HG03442 (cell line): ENCODE measurements at regions not wholly inside any gene's neighbourhood (a gene's known extent, or its start where the extent isn't known, plus 50 kb on each side); places are given as distances from the start of the nearest gene placed in this dataset.
"Not testable (repeated sequence)": the region's sequence is repeated elsewhere in the genome, so short reads cannot be mapped to it uniquely, and the experiment has no call there.

Experiments
- ATAC-seq: cut with Tn5 transposase; IDR thresholded peaks from one replicate; pipeline ENCODE4 v1.9.1; 2021; ENCODE audit warnings: mild to moderate bottlenecking, moderate library complexity; ENCODE audit not compliant: unreplicated experiment

DNA sequence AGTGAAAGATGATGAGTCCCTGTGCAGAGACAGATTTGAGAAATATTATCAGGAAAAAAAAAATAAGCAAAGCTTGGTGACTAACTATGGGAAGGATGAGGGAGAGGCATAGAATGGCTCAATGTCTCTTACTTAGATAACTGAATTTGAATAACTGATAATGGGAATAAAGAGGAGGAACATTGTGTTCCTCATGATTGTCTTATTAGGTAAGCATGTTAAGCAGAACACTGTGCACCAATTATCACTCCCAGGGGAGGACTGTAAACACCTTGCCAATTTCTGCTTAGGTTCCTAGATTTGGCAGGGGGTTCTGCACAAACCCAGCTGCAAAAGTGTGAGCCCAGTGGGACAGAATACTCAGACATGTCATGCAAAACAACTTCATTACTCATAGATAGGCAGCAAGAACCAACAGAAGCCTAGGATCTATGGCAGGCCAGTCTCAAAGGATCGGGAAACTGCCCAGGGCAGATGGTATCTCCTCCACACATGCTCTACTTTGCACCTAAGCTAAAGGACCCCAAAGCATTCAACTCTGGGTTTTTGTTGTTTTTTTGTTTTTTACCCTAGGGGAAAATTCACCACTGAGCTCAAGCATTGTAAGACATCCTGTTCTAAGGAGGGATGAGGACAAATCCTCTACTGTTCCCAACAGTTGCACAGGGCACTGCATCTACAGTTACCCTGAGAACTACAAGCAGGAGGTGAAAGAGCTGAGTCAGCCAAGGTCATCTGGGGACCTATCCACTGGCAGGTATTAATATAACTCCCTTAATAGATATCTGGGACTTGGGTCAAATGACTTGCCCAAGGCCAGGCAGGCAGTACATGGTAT, 907.0 kb downstream of the RAPGEF2 start:
- no peak for ATAC-seq

DNA sequence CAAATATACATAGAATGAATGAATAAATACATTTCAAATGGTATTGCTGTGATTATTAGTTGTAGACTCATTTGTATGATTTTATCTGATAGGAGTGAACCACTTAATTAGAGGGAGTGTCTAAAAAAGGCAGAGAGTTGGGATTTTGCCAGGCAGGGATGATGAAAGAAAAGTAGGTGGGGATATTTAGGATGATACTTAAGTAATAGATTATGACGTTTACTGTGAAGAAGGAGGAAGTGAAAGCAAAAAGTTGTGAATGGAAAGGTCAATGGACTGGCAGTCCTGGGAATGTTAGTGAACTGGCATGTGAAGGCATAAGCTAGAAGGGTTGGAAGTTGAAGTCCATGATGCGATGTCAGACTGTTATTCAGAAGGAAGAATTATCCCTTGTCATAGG, 917.1 kb downstream of the RAPGEF2 start:
- ATAC-seq = no peak

- ATAC-seq = no peak
Observed at GRCh38 chr4:160020804-160021203, 917.9 kb downstream of the RAPGEF2 start.

DNA sequence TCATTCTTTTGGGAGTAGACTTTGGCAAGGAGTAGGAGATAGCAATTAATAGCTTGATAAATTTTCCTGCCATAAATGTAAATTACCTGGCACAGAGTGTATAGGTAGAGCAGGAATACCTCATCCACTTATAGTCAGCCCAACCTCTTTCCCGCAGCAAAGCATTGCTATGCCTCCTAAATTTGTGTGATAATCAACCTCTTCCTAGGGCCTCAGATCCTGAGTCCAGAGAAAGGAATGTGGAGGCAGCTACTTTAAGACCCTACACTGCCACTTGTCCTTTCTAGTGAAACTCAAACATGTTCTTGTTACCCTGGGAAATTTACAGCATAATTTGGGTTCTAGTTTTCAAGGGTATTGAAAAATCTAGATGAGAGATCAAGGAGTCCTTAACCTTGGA, 919.0 kb downstream of the RAPGEF2 start:
- no peak for ATAC-seq

GRCh38 chr4:160026721-160027120, 923.8 kb downstream of the RAPGEF2 start:
- ATAC-seq = no peak

GRCh38 chr4:160034501-160034900, 931.6 kb downstream of the RAPGEF2 start:
- no peak for ATAC-seq

GRCh38 chr4:160038615-160039014, 935.7 kb downstream of the RAPGEF2 start:
- ATAC-seq = no peak

GRCh38 chr4:160044693-160045092, 941.8 kb downstream of the RAPGEF2 start:
- no peak for ATAC-seq

DNA sequence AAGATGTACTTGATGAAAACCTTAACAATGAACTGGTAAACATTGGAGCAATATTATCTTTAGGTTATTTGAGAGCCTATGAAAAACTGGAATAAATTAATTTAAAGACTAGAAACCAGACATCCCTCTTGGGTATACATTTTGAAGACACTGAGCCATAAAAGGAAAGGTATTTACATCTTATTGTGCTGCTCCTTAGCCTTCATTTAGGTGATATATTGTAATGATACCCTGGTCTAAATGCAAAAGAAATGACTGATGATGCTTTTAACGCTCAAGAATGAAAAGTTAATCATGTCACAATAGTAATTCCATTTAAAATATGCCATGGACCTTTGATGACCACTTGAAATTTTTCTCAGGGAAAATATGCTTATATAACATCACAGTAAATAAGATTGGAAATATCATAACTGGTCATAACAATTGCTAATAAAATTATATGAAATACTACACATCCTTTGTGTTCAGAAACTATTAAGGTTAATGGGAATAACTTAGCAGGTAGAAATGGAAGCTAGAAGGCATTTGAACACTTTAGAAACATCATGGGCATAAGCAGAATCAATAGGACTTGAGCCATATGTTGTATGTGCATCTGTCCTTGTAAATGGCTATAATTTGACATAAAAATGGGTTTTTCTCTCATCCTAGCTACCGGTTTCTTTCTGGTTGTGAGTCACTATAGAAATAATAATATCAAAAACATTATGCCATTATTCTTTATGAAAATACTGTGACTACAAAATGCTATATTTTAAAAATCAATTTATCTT, 979.7 kb downstream of the RAPGEF2 start:
- no peak for ATAC-seq

DNA sequence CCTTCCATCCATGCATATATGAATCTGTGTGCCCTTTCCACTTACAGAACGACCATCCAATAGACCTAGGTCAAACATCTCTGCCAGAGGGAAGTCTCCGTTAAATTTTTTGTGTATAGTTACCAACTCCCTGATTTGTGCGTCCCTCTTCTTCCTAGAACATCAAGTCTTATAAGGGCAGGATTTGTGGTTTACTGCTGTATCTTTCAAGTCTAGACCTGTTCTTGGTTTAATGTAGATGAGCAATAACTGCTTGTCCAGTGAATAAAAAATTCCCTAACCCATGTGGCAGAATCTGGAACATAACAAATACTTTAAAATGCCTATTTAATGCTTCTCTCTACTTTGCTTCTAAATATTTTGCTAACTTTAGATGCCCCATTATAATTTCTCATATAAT, 988.8 kb downstream of the RAPGEF2 start:
- ATAC-seq = no peak

- ATAC-seq = no peak
Observed at GRCh38 chr4:160100316-160100715, 997.4 kb downstream of the RAPGEF2 start.

- no peak for ATAC-seq
Observed at GRCh38 chr4:160110891-160111290, 1008.0 kb downstream of the RAPGEF2 start.

DNA sequence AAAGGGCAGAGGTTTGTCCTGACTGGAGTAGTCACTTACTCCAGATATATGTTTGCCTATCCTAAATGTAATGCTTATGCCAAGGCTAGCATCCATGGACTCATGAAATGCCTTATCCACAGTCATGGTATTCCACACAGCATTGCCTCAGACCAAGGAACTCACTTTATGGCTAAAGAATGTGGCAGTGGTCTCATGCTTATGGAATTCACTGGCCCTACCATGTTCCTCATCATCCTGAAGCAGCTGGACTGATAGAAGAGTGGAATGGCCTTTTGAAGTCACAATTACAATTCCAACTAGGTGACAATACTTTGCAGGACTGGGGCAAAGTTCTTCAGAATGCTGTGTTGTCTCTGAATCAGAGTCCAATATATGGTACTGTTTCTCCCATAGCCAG, 1014.8 kb downstream of the RAPGEF2 start:
- no peak for ATAC-seq

DNA sequence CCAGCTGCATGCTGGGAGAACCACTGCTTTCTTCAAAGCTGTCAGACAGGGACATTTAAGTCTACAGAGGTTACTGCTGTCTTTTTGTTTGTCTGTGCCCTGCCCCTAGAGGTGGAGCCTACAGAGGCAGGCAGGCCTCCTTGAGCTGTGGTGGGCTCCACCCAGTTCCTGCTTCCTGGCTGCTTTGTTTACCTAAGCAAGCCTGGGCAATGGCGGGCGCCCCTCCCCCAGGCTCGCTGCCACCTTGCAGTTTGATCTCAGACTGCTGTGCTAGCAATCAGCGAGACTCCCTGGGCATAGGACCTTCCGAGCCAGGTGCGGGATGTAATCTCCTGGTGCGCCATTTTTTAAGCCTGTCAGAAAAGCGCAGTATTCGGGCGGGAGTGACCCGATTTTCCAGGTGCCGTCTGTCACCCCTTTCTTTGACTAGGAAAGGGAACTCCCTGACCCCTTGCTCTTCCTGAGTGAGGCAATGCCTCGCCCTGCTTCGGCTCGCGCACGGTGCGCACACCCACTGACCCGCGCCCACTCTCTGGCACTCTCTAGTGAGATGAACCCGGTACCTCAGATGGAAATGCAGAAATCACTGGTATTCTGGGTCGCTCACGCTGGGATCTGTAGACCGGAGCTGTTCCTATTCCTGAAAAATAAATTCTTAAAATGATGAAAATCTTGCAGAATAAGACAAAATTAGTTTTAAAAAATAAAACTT, 1022.9 kb downstream of the RAPGEF2 start:
- not testable (repeated sequence) for ATAC-seq

DNA sequence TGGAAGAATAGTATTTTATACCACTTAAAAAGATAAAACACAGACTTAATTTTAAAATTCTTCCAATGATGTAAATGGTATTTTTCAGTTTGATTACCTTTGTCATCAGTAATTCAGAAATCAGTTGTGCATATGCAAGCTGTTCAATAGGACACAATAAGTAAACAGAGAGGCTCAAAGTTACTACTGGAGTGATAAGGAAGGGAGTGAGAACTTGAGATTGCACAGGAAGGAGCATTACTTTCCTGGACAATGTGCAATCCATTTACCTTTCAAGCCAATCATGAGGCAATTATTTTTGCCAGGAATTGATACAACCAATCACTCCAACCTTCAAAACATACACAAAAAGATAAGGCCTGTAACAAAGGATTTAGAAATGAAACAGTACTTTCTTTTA, 1024.3 kb downstream of the RAPGEF2 start:
- no peak for ATAC-seq

DNA sequence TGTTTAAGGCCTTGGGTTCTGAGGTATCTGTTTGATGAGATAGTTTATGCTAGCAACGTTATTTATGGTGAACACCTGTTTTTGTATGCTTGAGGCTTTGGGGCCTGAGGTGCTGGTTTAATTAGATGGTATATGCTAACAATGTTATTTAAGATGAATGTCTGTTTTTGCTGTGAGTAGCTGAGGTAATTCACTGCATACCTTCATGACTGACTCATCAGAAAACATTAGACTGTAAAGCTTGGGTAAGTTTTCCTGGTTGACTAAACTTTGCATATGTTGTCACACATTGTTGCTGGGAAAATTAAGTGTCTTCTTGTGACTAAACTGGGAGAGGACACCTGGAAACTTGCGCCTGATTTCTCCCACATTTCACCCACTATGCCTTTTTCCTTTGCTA, 1026.6 kb downstream of the RAPGEF2 start:
- ATAC-seq = no peak

- no peak for ATAC-seq
Observed at GRCh38 chr4:160136021-160136420, 1033.1 kb downstream of the RAPGEF2 start.

GRCh38 chr4:160141206-160141605, 1038.3 kb downstream of the RAPGEF2 start:
- no peak for ATAC-seq

GRCh38 chr4:160142579-160142978, 1039.7 kb downstream of the RAPGEF2 start:
- peak; percentile 99 for ATAC-seq

GRCh38 chr4:160143574-160143973, 1040.7 kb downstream of the RAPGEF2 start:
- ATAC-seq = no peak

DNA sequence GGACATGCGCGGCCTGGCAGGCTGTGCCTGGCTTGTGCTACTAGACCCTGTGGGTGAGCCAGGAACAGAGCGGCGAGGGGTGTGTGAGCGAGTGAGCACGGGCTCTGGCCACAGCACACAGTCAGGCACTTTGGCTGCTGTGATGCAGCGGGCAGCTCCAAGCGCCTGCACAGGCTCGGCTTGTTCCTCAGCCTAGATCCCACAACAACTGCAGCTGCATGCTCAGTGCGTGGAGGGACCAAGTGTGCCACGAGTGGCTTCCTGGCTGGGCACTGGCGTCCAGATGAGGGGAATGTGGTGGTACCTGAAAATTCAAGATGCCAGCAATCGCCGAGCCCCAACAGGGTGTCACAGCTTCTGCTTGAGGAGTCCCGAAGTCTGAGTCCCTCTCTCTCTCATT, 1056.6 kb downstream of the RAPGEF2 start:
- no peak for ATAC-seq

- ATAC-seq = no peak
Observed at GRCh38 chr4:160161026-160161425, 1058.1 kb downstream of the RAPGEF2 start.
